ENCODE measurements at regions not wholly inside any gene's neighbourhood (a gene's known extent, or its start where the extent isn't known, plus 50 kb on each side); places are given as distances from the start of the nearest gene placed in this dataset.

DNA sequence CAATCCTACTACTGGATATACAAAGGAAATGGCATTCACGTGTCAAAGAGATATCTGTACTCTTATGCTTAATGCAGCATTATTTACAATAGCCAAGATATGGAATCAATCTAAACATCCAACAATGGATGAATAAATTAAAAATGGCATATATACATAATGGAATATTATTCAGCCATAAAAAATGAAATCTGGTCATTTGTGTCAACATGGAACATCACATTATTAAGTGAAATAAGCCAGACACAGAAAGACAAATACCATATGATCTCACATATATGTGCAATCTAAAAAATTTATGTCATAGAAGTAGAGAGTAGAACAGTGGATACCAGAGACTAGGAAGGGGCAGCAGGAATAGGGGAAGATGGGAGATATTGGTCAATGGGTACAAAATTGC, 228.8 kb upstream of the TBX3 start:
- TF ChIP-seq, protein P1, sequence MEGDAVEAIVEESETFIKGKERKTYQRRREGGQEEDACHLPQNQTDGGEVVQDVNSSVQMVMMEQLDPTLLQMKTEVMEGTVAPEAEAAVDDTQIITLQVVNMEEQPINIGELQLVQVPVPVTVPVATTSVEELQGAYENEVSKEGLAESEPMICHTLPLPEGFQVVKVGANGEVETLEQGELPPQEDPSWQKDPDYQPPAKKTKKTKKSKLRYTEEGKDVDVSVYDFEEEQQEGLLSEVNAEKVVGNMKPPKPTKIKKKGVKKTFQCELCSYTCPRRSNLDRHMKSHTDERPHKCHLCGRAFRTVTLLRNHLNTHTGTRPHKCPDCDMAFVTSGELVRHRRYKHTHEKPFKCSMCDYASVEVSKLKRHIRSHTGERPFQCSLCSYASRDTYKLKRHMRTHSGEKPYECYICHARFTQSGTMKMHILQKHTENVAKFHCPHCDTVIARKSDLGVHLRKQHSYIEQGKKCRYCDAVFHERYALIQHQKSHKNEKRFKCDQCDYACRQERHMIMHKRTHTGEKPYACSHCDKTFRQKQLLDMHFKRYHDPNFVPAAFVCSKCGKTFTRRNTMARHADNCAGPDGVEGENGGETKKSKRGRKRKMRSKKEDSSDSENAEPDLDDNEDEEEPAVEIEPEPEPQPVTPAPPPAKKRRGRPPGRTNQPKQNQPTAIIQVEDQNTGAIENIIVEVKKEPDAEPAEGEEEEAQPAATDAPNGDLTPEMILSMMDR (IDR thresholded peaks at IDR 0.05): no peak
- TF ChIP-seq POLR2A (IDR thresholded peaks at IDR 0.05): no peak

Measured in thyroid gland (tissue), 4 donors.